ENCODE measurements at regions not wholly inside any gene's neighbourhood (a gene's known extent, or its start where the extent isn't known, plus 50 kb on each side); places are given as distances from the start of the nearest gene placed in this dataset.
"Not testable (repeated sequence)": the region's sequence is repeated elsewhere in the genome, so short reads cannot be mapped to it uniquely, and the experiment has no call there.

GRCh38 chr11:42857344-42857743 is 454.5 kb upstream of the API5 start:
- Mint-ChIP-seq H3K36me3 (ENCODE audit: low read depth) (peaks cover 10% of the 10 kb centered on the region), H3K9me3 (peaks cover 9% of the 10 kb centered on the region), H3K4me3 (no peak overlapping the region), H3K27me3 (ENCODE audit: low read depth) (no peaks in the 10 kb centered on the region), H3K27ac (ENCODE audit: unreplicated experiment) (no peak overlapping the region), H3K4me1 (no peaks in the 10 kb centered on the region)
- no peak for DNase-seq (ENCODE audit: low read depth, low spot score)
- TF ChIP-seq CTCF (conservative IDR thresholded peaks at IDR 0.05) = no peak

GRCh38 chr11:42870480-42870879 is 441.3 kb upstream of the API5 start:
- peaks cover 4% of the 10 kb centered on the region for H3K36me3 Mint-ChIP-seq (ENCODE audit: low read depth)
- no peak for TF ChIP-seq CTCF (conservative IDR thresholded peaks at IDR 0.05)
- no peak for DNase-seq (ENCODE audit: low read depth, low spot score)
- no peak overlapping the region for H3K27ac Mint-ChIP-seq (ENCODE audit: unreplicated experiment)
- H3K4me3 Mint-ChIP-seq = no peak overlapping the region
- peaks cover 4% of the 10 kb centered on the region for H3K9me3 Mint-ChIP-seq
- no peaks in the 10 kb centered on the region for H3K27me3 Mint-ChIP-seq (ENCODE audit: low read depth)
- no peaks in the 10 kb centered on the region for H3K4me1 Mint-ChIP-seq

GRCh38 chr11:42873800-42874405 is 437.9 kb upstream of the API5 start:
- H3K4me3 Mint-ChIP-seq; H3K36me3 Mint-ChIP-seq (ENCODE audit: low read depth); H3K27ac Mint-ChIP-seq (ENCODE audit: unreplicated experiment): not testable (repeated sequence)

GRCh38 chr11:42881335-42881734 is 430.5 kb upstream of the API5 start:
- DNase-seq (ENCODE audit: low read depth, low spot score); H3K9me3 Mint-ChIP-seq: not testable (repeated sequence)

More at GRCh38 chr11:42873800-42874405, 437.9 kb upstream of the API5 start:
- not testable (repeated sequence) for DNase-seq (ENCODE audit: low read depth, low spot score); H3K27me3 Mint-ChIP-seq (ENCODE audit: low read depth); H3K4me1 Mint-ChIP-seq; H3K9me3 Mint-ChIP-seq

GRCh38 chr11:42890773-42891172 is 421.0 kb upstream of the API5 start:
- no peak overlapping the region for H3K27ac Mint-ChIP-seq (ENCODE audit: unreplicated experiment)
- TF ChIP-seq CTCF (conservative IDR thresholded peaks at IDR 0.05) = no peak
- H3K4me1 Mint-ChIP-seq = no peaks in the 10 kb centered on the region
- H3K4me3 Mint-ChIP-seq = no peak overlapping the region
- no peaks in the 10 kb centered on the region for H3K27me3 Mint-ChIP-seq (ENCODE audit: low read depth)
- DNase-seq (ENCODE audit: low read depth, low spot score) = no peak
- H3K9me3 Mint-ChIP-seq = peaks cover 10% of the 10 kb centered on the region
- H3K36me3 Mint-ChIP-seq (ENCODE audit: low read depth) = peaks cover 2% of the 10 kb centered on the region

More at GRCh38 chr11:42881335-42881734, 430.5 kb upstream of the API5 start:
- H3K4me3 Mint-ChIP-seq; H3K4me1 Mint-ChIP-seq; H3K27me3 Mint-ChIP-seq (ENCODE audit: low read depth); H3K27ac Mint-ChIP-seq (ENCODE audit: unreplicated experiment); H3K36me3 Mint-ChIP-seq (ENCODE audit: low read depth): not testable (repeated sequence)

- Mint-ChIP-seq H3K27ac (ENCODE audit: unreplicated experiment) (no peak overlapping the region), H3K4me3 (no peak overlapping the region), H3K9me3 (peaks cover 9% of the 10 kb centered on the region), H3K4me1 (no peaks in the 10 kb centered on the region), H3K27me3 (ENCODE audit: low read depth) (no peaks in the 10 kb centered on the region), H3K36me3 (ENCODE audit: low read depth) (peaks cover 2% of the 10 kb centered on the region)
- no peak for TF ChIP-seq CTCF (conservative IDR thresholded peaks at IDR 0.05)
- no peak for DNase-seq (ENCODE audit: low read depth, low spot score)
Measured at GRCh38 chr11:42901084-42901483, 410.7 kb upstream of the API5 start.

All from neural crest cell (in vitro differentiated cells).